ENCODE measurements at regions not wholly inside any gene's neighbourhood (a gene's known extent, or its start where the extent isn't known, plus 50 kb on each side); places are given as distances from the start of the nearest gene placed in this dataset.

DNA sequence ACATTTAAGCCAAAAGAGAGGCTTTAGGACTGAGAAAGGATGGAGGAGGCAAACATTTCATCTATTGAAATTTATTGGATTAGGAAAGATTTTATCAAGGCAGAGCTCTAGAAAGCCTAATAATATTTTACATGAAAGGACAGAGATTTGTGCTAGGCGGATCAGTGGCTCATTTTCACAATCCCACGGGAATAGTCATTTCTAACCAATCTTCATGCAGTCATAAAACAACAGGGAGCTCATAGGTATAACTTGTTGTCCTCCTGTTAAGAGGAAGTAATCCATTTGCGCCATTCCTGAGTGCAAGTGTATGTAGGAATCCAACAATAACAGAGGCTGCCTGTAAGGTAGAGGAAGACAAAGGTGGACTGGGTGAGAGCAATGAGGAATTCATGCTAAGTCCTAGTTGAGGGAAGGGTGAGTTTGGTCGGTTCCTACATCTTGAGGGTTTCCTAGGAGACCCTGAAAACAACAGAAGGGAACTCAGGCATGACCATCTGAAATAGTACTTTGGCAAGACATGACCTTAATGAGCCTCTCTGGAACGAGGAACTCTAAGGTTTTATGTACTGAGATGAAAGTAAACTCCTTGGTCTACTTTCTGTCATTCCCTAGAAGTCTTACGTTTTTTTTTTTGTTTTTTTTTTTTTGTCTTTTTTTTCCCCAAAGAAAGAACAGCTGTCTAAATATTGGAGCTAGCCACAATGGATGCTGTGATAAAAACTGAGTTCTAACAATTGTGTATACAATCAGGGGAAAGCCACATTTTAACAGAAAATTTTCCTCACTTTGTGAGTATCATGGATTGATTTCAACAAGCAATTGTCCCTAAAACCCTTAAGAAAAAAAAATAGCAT lies 89.7 kb downstream of the GEMIN8 start:
- no peak for DNase-seq (ENCODE audit: low spot score)
- no peak for TF ChIP-seq CTCF (IDR thresholded peaks at IDR 0.05; ENCODE audit: poor library complexity, severe bottlenecking)
- Histone ChIP-seq H3K9me3 (ENCODE audit: severe bottlenecking) (no peaks in the 10 kb centered on the region), H3K4me1 (ENCODE audit: insufficient read depth, poor library complexity, severe bottlenecking) (no peaks in the 10 kb centered on the region), H3K27me3 (ENCODE audit: insufficient read depth, poor library complexity, severe bottlenecking) (peaks cover 4% of the 10 kb centered on the region), H3K27ac (ENCODE audit: poor library complexity, severe bottlenecking) (no peak overlapping the region), H3K4me3 (ENCODE audit: severe bottlenecking) (no peak overlapping the region), H3K36me3 (ENCODE audit: low read depth) (no peaks in the 10 kb centered on the region)
- no peak for ATAC-seq (ENCODE audit: low read depth)

DNA sequence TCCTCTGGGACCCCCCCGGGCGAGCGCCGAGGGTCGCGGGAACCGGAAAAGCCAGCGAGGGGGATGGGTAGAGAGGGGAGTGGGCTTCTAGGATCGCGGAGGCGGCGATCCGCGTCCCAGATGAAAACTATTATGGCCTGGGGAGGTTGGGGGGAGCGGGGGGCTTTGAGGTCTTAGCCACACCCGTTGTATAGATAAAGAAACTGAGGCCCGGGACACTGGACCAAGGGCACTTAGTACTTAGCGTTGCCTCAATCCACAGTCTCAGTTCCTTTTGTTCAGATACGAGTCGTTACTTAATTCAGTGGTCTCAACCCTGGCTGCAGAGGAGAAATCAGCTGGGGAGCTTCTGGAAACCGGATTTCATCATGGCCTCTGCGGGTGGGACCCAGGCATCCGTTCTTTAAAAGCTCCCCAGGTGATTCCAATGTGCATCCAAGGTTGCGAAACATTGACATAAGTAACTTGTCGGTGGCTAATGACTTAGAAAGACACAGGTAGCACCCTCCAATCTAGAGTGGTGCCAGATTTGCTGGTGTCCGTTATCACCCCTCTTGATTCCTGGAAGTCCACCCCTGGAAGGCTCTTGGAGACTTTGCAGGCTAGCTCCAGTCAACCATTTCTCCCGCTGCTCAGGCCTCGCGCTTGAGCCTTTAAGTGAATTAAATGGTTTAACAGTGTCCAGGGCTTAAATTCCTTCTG lies 90.7 kb downstream of the GEMIN8 start:
- Histone ChIP-seq H3K4me3 (ENCODE audit: severe bottlenecking) (peak overlapping the region; percentile 35), H3K27me3 (ENCODE audit: insufficient read depth, poor library complexity, severe bottlenecking) (peaks cover 4% of the 10 kb centered on the region), H3K27ac (ENCODE audit: poor library complexity, severe bottlenecking) (no peak overlapping the region), H3K36me3 (ENCODE audit: low read depth) (no peaks in the 10 kb centered on the region), H3K4me1 (ENCODE audit: insufficient read depth, poor library complexity, severe bottlenecking) (no peaks in the 10 kb centered on the region), H3K9me3 (ENCODE audit: severe bottlenecking) (no peaks in the 10 kb centered on the region)
- ATAC-seq (ENCODE audit: low read depth) (no peak), DNase-seq (ENCODE audit: low spot score) (no peak)
- TF ChIP-seq CTCF (IDR thresholded peaks at IDR 0.05; ENCODE audit: poor library complexity, severe bottlenecking), result no peak

- no peak for TF ChIP-seq CTCF (IDR thresholded peaks at IDR 0.05; ENCODE audit: poor library complexity, severe bottlenecking)
- Histone ChIP-seq H3K4me1 (ENCODE audit: insufficient read depth, poor library complexity, severe bottlenecking) (no peaks in the 10 kb centered on the region), H3K9me3 (ENCODE audit: severe bottlenecking) (no peaks in the 10 kb centered on the region), H3K4me3 (ENCODE audit: severe bottlenecking) (peak overlapping the region; percentile 35), H3K27ac (ENCODE audit: poor library complexity, severe bottlenecking) (no peak overlapping the region), H3K27me3 (ENCODE audit: insufficient read depth, poor library complexity, severe bottlenecking) (peaks cover 4% of the 10 kb centered on the region), H3K36me3 (ENCODE audit: low read depth) (no peaks in the 10 kb centered on the region)
- peak; percentile 55 for ATAC-seq (ENCODE audit: low read depth)
- no peak for DNase-seq (ENCODE audit: low spot score)
Measured at GRCh38 chrX:13938051-13938828, 91.5 kb downstream of the GEMIN8 start.

DNA sequence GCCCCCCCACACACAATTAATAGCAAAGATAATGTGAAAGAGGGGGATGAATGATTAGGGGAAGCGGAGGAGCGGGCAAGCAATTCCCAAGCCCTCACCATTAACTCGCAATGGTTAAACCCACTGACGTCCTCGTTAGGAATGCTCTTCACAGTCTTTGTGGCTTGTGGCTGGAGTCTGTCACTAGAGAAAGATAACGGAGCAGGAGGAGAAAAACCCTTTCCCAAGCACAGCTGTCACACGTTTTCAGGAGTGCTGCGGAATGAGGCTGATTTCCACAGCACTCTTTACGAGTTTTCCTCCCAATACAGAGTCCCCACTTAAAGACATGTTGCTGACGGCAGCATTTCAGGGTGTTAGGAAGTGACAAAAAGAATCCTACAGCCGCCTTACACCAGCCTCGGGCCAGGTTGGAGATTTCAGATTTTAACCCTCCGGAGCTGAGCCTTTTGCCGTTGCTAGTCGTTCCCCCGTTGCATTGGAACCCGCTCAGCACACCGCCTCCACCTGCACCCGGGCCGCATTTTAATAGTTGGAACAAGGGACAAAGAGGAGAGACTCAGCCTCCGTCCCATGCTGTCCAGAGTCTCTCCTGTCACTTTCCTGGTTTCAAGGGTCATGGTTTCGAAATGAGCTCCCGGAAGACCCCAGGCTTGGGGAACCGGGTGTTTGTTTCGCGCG lies 92.2 kb downstream of the GEMIN8 start:
- peak; percentile 12; the same call in 1 of the 3 replicates for ATAC-seq (ENCODE audit: low read depth)

More for the DNA sequence above, 92.2 kb downstream of the GEMIN8 start:
- DNase-seq (ENCODE audit: low spot score), result no peak
- no peaks in the 10 kb centered on the region for H3K9me3 ChIP-seq (ENCODE audit: severe bottlenecking)
- no peaks in the 10 kb centered on the region for H3K4me1 ChIP-seq (ENCODE audit: insufficient read depth, poor library complexity, severe bottlenecking)
- no peaks in the 10 kb centered on the region for H3K36me3 ChIP-seq (ENCODE audit: low read depth)
- peak overlapping the region; percentile 35 for H3K4me3 ChIP-seq (ENCODE audit: severe bottlenecking)
- H3K27ac ChIP-seq (ENCODE audit: poor library complexity, severe bottlenecking), result no peak overlapping the region
- peaks cover 4% of the 10 kb centered on the region for H3K27me3 ChIP-seq (ENCODE audit: insufficient read depth, poor library complexity, severe bottlenecking)
- TF ChIP-seq CTCF (IDR thresholded peaks at IDR 0.05; ENCODE audit: poor library complexity, severe bottlenecking), result no peak
